ENCODE measurements at regions not wholly inside any gene's neighbourhood (a gene's known extent, or its start where the extent isn't known, plus 50 kb on each side); places are given as distances from the start of the nearest gene placed in this dataset.

GRCh38 chr1:55348356-55348755 is 133.2 kb upstream of the USP24 start:
- Histone ChIP-seq H3K18ac (ENCODE audit: low read length) (no peak overlapping the region), H3K9me3 (ENCODE audit: insufficient read depth, low read depth, low read length) (no peaks in the 10 kb centered on the region), H2BK12ac (ENCODE audit: low read length) (no peak overlapping the region), H3K23ac (ENCODE audit: low read length) (no peak overlapping the region), H4K91ac (ENCODE audit: low read depth, low read length) (no peak overlapping the region), H2AK5ac (ENCODE audit: low read length) (no peak overlapping the region), H3K79me1 (ENCODE audit: low read length) (no peaks in the 10 kb centered on the region), H3K4me2 (ENCODE audit: low read length) (no peak overlapping the region), H4K8ac (ENCODE audit: low read depth, low read length) (no peak overlapping the region), H3K27me3 (ENCODE audit: insufficient read depth, low read length) (no peaks in the 10 kb centered on the region), H2BK5ac (ENCODE audit: low read depth, low read length, poor library complexity) (no peak overlapping the region), H3K27ac (ENCODE audit: low read depth, low read length) (no peak overlapping the region), H3K79me2 (ENCODE audit: control insufficient read depth, insufficient read depth, low read length, poor library complexity) (no peaks in the 10 kb centered on the region), H2BK120ac (ENCODE audit: insufficient read depth, low read length, poor library complexity) (no peak overlapping the region), H3K14ac (ENCODE audit: low read length) (no peak overlapping the region), H3K9ac (ENCODE audit: low read length) (no peak overlapping the region), H3K36me3 (ENCODE audit: control insufficient read depth in 1 of 2, insufficient read depth in 2 of 2, low read length in 2 of 2) (no peaks in the 10 kb centered on the region), H2AFZ (ENCODE audit: insufficient read depth, low read length, poor library complexity) (no peak overlapping the region), H3K4ac (ENCODE audit: low read depth, low read length) (no peak overlapping the region), H3K4me1 (ENCODE audit: control insufficient read depth in 1 of 2, insufficient read depth in 2 of 2, low read length in 2 of 2) (no peaks in the 10 kb centered on the region), H3K4me3 (ENCODE audit: low read depth, low read length) (no peak overlapping the region), H4K12ac (ENCODE audit: low read depth, low read length) (no peak overlapping the region)
- DNase-seq = no peak
- no CpG with 5 or more reads among the region's 1 CpG for WGBS (ENCODE audit: extremely low coverage, insufficient coverage, insufficient read length)

- no peak overlapping the region for H2AK5ac ChIP-seq (ENCODE audit: low read length)
- no CpG with 5 or more reads among the region's 2 CpGs for WGBS (ENCODE audit: extremely low coverage, insufficient coverage, insufficient read length)
- H3K27ac ChIP-seq (ENCODE audit: low read depth, low read length) = no peak overlapping the region
- no peak overlapping the region for H2BK12ac ChIP-seq (ENCODE audit: low read length)
- no peak for DNase-seq
- H3K18ac ChIP-seq (ENCODE audit: low read length) = no peak overlapping the region
- no peaks in the 10 kb centered on the region for H3K79me2 ChIP-seq (ENCODE audit: control insufficient read depth, insufficient read depth, low read length, poor library complexity)
- H3K9ac ChIP-seq (ENCODE audit: low read length) = no peak overlapping the region
- H3K23ac ChIP-seq (ENCODE audit: low read length) = no peak overlapping the region
- H3K4me1 ChIP-seq (ENCODE audit: control insufficient read depth in 1 of 2, insufficient read depth in 2 of 2, low read length in 2 of 2) = no peaks in the 10 kb centered on the region
- no peak overlapping the region for H3K4me3 ChIP-seq (ENCODE audit: low read depth, low read length)
- no peak overlapping the region for H2AFZ ChIP-seq (ENCODE audit: insufficient read depth, low read length, poor library complexity)
- no peak overlapping the region for H2BK120ac ChIP-seq (ENCODE audit: insufficient read depth, low read length, poor library complexity)
- no peaks in the 10 kb centered on the region for H3K36me3 ChIP-seq (ENCODE audit: control insufficient read depth in 1 of 2, insufficient read depth in 2 of 2, low read length in 2 of 2)
- H4K91ac ChIP-seq (ENCODE audit: low read depth, low read length) = no peak overlapping the region
- no peaks in the 10 kb centered on the region for H3K9me3 ChIP-seq (ENCODE audit: insufficient read depth, low read depth, low read length)
- H4K12ac ChIP-seq (ENCODE audit: low read depth, low read length) = no peak overlapping the region
- H3K14ac ChIP-seq (ENCODE audit: low read length) = no peak overlapping the region
- no peak overlapping the region for H2BK5ac ChIP-seq (ENCODE audit: low read depth, low read length, poor library complexity)
- no peaks in the 10 kb centered on the region for H3K27me3 ChIP-seq (ENCODE audit: insufficient read depth, low read length)
- H3K79me1 ChIP-seq (ENCODE audit: low read length) = no peaks in the 10 kb centered on the region
- H3K4me2 ChIP-seq (ENCODE audit: low read length) = no peak overlapping the region
- no peak overlapping the region for H3K4ac ChIP-seq (ENCODE audit: low read depth, low read length)
- no peak overlapping the region for H4K8ac ChIP-seq (ENCODE audit: low read depth, low read length)
Measured at GRCh38 chr1:55347866-55348265, 132.7 kb upstream of the USP24 start.

GRCh38 chr1:55347041-55347440 is 131.9 kb upstream of the USP24 start:
- DNase-seq = no peak
- Histone ChIP-seq H2BK120ac (ENCODE audit: insufficient read depth, low read length, poor library complexity) (no peak overlapping the region), H2BK5ac (ENCODE audit: low read depth, low read length, poor library complexity) (no peak overlapping the region), H3K4ac (ENCODE audit: low read depth, low read length) (no peak overlapping the region), H3K4me3 (ENCODE audit: low read depth, low read length) (no peak overlapping the region), H3K27ac (ENCODE audit: low read depth, low read length) (no peak overlapping the region), H3K9me3 (ENCODE audit: insufficient read depth, low read depth, low read length) (no peaks in the 10 kb centered on the region), H3K4me2 (ENCODE audit: low read length) (no peak overlapping the region), H3K14ac (ENCODE audit: low read length) (no peak overlapping the region), H3K23ac (ENCODE audit: low read length) (no peak overlapping the region), H4K91ac (ENCODE audit: low read depth, low read length) (no peak overlapping the region), H3K27me3 (ENCODE audit: insufficient read depth, low read length) (no peaks in the 10 kb centered on the region), H3K79me1 (ENCODE audit: low read length) (no peaks in the 10 kb centered on the region), H3K79me2 (ENCODE audit: control insufficient read depth, insufficient read depth, low read length, poor library complexity) (no peaks in the 10 kb centered on the region), H3K36me3 (ENCODE audit: control insufficient read depth in 1 of 2, insufficient read depth in 2 of 2, low read length in 2 of 2) (no peaks in the 10 kb centered on the region), H2AFZ (ENCODE audit: insufficient read depth, low read length, poor library complexity) (no peak overlapping the region), H2AK5ac (ENCODE audit: low read length) (no peak overlapping the region), H4K12ac (ENCODE audit: low read depth, low read length) (no peak overlapping the region), H3K9ac (ENCODE audit: low read length) (no peak overlapping the region), H3K4me1 (ENCODE audit: control insufficient read depth in 1 of 2, insufficient read depth in 2 of 2, low read length in 2 of 2) (no peaks in the 10 kb centered on the region), H3K18ac (ENCODE audit: low read length) (no peak overlapping the region), H2BK12ac (ENCODE audit: low read length) (no peak overlapping the region), H4K8ac (ENCODE audit: low read depth, low read length) (no peak overlapping the region)
- WGBS (ENCODE audit: extremely low coverage, insufficient coverage, insufficient read length) = no CpG with 5 or more reads among the region's 2 CpGs

- H4K8ac ChIP-seq (ENCODE audit: low read depth, low read length) = no peak overlapping the region
- H3K4me3 ChIP-seq (ENCODE audit: low read depth, low read length) = no peak overlapping the region
- H3K79me2 ChIP-seq (ENCODE audit: control insufficient read depth, insufficient read depth, low read length, poor library complexity) = no peaks in the 10 kb centered on the region
- H3K18ac ChIP-seq (ENCODE audit: low read length) = no peak overlapping the region
- no peak overlapping the region for H3K4ac ChIP-seq (ENCODE audit: low read depth, low read length)
- no peak overlapping the region for H2AFZ ChIP-seq (ENCODE audit: insufficient read depth, low read length, poor library complexity)
- no peaks in the 10 kb centered on the region for H3K36me3 ChIP-seq (ENCODE audit: control insufficient read depth in 1 of 2, insufficient read depth in 2 of 2, low read length in 2 of 2)
- DNase-seq = no peak
- no peaks in the 10 kb centered on the region for H3K27me3 ChIP-seq (ENCODE audit: insufficient read depth, low read length)
- no peak overlapping the region for H3K14ac ChIP-seq (ENCODE audit: low read length)
- no peak overlapping the region for H3K27ac ChIP-seq (ENCODE audit: low read depth, low read length)
- no peak overlapping the region for H2AK5ac ChIP-seq (ENCODE audit: low read length)
- whole genome bisulfite sequencing (ENCODE audit: extremely low coverage, insufficient coverage, insufficient read length) = no CpG with 5 or more reads among the region's 1 CpG
- no peaks in the 10 kb centered on the region for H3K4me1 ChIP-seq (ENCODE audit: control insufficient read depth in 1 of 2, insufficient read depth in 2 of 2, low read length in 2 of 2)
- no peaks in the 10 kb centered on the region for H3K9me3 ChIP-seq (ENCODE audit: insufficient read depth, low read depth, low read length)
- no peak overlapping the region for H2BK5ac ChIP-seq (ENCODE audit: low read depth, low read length, poor library complexity)
- no peak overlapping the region for H2BK120ac ChIP-seq (ENCODE audit: insufficient read depth, low read length, poor library complexity)
- H3K23ac ChIP-seq (ENCODE audit: low read length) = no peak overlapping the region
- H4K91ac ChIP-seq (ENCODE audit: low read depth, low read length) = no peak overlapping the region
- H3K79me1 ChIP-seq (ENCODE audit: low read length) = no peaks in the 10 kb centered on the region
- no peak overlapping the region for H3K4me2 ChIP-seq (ENCODE audit: low read length)
- no peak overlapping the region for H3K9ac ChIP-seq (ENCODE audit: low read length)
- H2BK12ac ChIP-seq (ENCODE audit: low read length) = no peak overlapping the region
- no peak overlapping the region for H4K12ac ChIP-seq (ENCODE audit: low read depth, low read length)
Measured at GRCh38 chr1:55346586-55346985, 131.4 kb upstream of the USP24 start.

Measured in trophoblast cell (in vitro differentiated cells and primary cell).